H1 (cell line): ENCODE measurements at regions not wholly inside any gene's neighbourhood (a gene's known extent, or its start where the extent isn't known, plus 50 kb on each side); places are given as distances from the start of the nearest gene placed in this dataset.

Experiments used
- CEBPB ChIP-seq: IDR thresholded peaks from 2 replicates; pipeline ENCODE4 v1.6.1; 2012; ENCODE audit warnings: low read depth, low read length
- EGR1 ChIP-seq: IDR thresholded peaks from 2 replicates; pipeline ENCODE4 v1.6.1; 2011; ENCODE audit warnings: low read depth, low read length, borderline replicate concordance
- KDM5A ChIP-seq: fragments of 200-600 bp; IDR thresholded peaks from 2 replicates; pipeline ENCODE4 v1.7.1; 2012; ENCODE audit warnings: mild to moderate bottlenecking, low read length, inconsistent platforms, mixed read lengths
- PHF8 ChIP-seq: fragments of 200-600 bp; sonication (generic); conservative IDR thresholded peaks from 2 replicates; pipeline ENCODE4 v1.7.1; 2012; ENCODE audit warnings: low read depth, mild to moderate bottlenecking, inconsistent platforms, low read length, moderate library complexity
- SIX5 ChIP-seq: IDR thresholded peaks from 2 replicates; pipeline ENCODE4 v1.6.1; 2011; ENCODE audit warnings: mild to moderate bottlenecking, low read depth, low read length
- TAF7 ChIP-seq: optimal IDR thresholded peaks from 2 replicates; pipeline ENCODE3; 2011; ENCODE audit warnings: low read depth, mild to moderate bottlenecking, inconsistent platforms, low read length, moderate library complexity, borderline replicate concordance

DNA sequence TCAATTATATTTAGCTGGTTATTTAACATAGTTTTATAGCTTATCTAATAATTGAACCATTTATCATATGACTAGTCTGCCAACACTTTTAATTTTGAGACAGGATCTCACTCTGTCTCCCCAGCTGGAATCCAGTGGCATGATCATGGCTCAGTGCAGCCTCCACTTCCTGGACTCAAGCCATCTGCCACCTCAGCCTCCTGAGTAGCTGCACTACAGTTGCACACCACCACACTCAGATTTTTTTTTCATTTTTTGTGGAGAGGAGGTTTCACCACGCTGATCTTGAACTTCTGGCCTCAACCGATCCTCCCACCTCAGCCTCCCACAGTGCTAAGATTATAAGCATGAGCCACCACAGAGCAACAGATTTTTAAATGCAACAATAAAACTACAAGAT is 151.4 kb upstream of the MDGA2 start (continued):
- TF ChIP-seq SIX5: no peak
- no peak for TF ChIP-seq CEBPB
- TF ChIP-seq KDM5A: no peak
- TF ChIP-seq TAF7: no peak
- no peak for TF ChIP-seq EGR1
- TF ChIP-seq PHF8: no peak
